GM10248 (cell line): ENCODE measurements at regions not wholly inside any gene's neighbourhood (a gene's known extent, or its start where the extent isn't known, plus 50 kb on each side); places are given as distances from the start of the nearest gene placed in this dataset.

Experiments used
- CTCF ChIA-PET: fragments of 300-600 bp; sonication (Branson Sonifier 250); formaldehyde crosslinking; extraction: SDS; loops from one replicate; lab custom pipeline; 2021; ENCODE audit warnings: antibody characterized with exemption; lab: Yijun Ruan, JAX
- POLR2A ChIA-PET: fragments of 350-650 bp; sonication (Branson Sonifier 250); formaldehyde crosslinking; extraction: SDS; loops from one replicate; lab custom pipeline; 2020; ENCODE audit warnings: antibody characterized with exemption; lab: Yijun Ruan, JAX
- DNase-seq: peaks from one replicate; pipeline ENCODE4 v3.0.0; 2012; ENCODE audit errors: extremely low spot score
- CTCF ChIP-seq: IDR thresholded peaks from 2 replicates; pipeline ENCODE4 v1.5.1; 2012; ENCODE audit warnings: mild to moderate bottlenecking, low read depth; ENCODE audit errors: extremely low read depth, missing control alignments, control extremely low read depth

GRCh38 chr10:118407026-118407425, 64.9 kb upstream of the FAM204A start:
- no peak for TF ChIP-seq CTCF
- no peak for DNase-seq
- ChIA-PET POLR2A (no interaction called here), CTCF (no interaction called here)

GRCh38 chr10:118405928-118406327, 63.8 kb upstream of the FAM204A start:
- ChIA-PET CTCF (interaction anchor here (0.6 to 0.9 kb wide), 2 partner anchors 9 to 645 kb away, joined by 3 read pairs; no protein-coding TSS in a partner anchor), POLR2A (no interaction called here)
- DNase-seq: no peak
- no peak for TF ChIP-seq CTCF

GRCh38 chr10:118403967-118404366, 61.8 kb upstream of the FAM204A start:
- no peak for DNase-seq
- ChIA-PET POLR2A (no interaction called here), CTCF (interaction anchor here (0.7 to 1.3 kb wide), 2 partner anchors 12 to 157 kb away, joined by 3 to 4 read pairs; no protein-coding TSS in a partner anchor)
- TF ChIP-seq CTCF: no peak

- ChIA-PET CTCF (interaction anchor here (1.4 kb wide), 1 partner anchor 10 kb away, joined by 4 read pairs; no protein-coding TSS in a partner anchor), POLR2A (no interaction called here)
- TF ChIP-seq CTCF: no peak
- no peak for DNase-seq
Measured at GRCh38 chr10:118401708-118402193, 59.6 kb upstream of the FAM204A start.

- TF ChIP-seq CTCF: no peak
- CTCF ChIA-PET: no interaction called here
- POLR2A ChIA-PET: no interaction called here
- no peak for DNase-seq
Measured at GRCh38 chr10:118397391-118397790, 55.3 kb upstream of the FAM204A start.

GRCh38 chr10:118395947-118396346, 53.8 kb upstream of the FAM204A start:
- ChIA-PET POLR2A (no interaction called here), CTCF (no interaction called here)
- TF ChIP-seq CTCF: no peak
- DNase-seq: no peak
